Panc1 (cell line): ENCODE measurements at regions not wholly inside any gene's neighbourhood (a gene's known extent, or its start where the extent isn't known, plus 50 kb on each side); places are given as distances from the start of the nearest gene placed in this dataset.

Experiments
- ATAC-seq: fragments of 200-7000 bp; cut with Tn5 transposase; 2 replicates; pipeline ENCODE4 v1.9.1; 2020; ENCODE audit warnings: mild to moderate bottlenecking, moderate library complexity
- BruUV-seq: library from RNA; stranded (reverse); fragments of 400-500 nt; replicated peaks from 2 replicates; lab custom pipeline; 2021; lab: Mats Ljungman, UMichigan
- CTCF ChIA-PET: fragments of 300-600 bp; sonication (Branson Sonifier 250); formaldehyde crosslinking; loops from one replicate; lab custom pipeline; 2022; ENCODE audit warnings: antibody characterized with exemption; lab: Charles Lee
- POLR2A ChIA-PET: fragments of 300-600 bp; sonication (Branson Sonifier 250); formaldehyde crosslinking; loops from one replicate; lab custom pipeline; 2022; ENCODE audit warnings: antibody characterized with exemption; lab: Charles Lee
- DNase-seq: peaks from one replicate; pipeline ENCODE4 v3.0.0-alpha.2; 2010; ENCODE audit warnings: low read depth, low spot score
- H3K27ac ChIP-seq: 2 replicates; pipeline ENCODE4 v1.5.1; 2011; ENCODE audit warnings: mild to moderate bottlenecking, low read length, inconsistent platforms
- H3K27me3 ChIP-seq: fragments of 200-500 bp; sonication (Bioruptor generic); 2 replicates; pipeline ENCODE4 v1.6.0; 2014; ENCODE audit warnings: low read length, inconsistent platforms; ENCODE audit not compliant: control insufficient read depth, insufficient read depth
- H3K36me3 ChIP-seq: fragments of 200-500 bp; sonication (Bioruptor generic); 2 replicates; pipeline ENCODE4 v1.5.1; 2014; ENCODE audit warnings: inconsistent platforms, mild to moderate bottlenecking, low read length, moderate library complexity; ENCODE audit not compliant: control insufficient read depth, insufficient read depth
- H3K4me1 ChIP-seq: 2 replicates; pipeline ENCODE4 v1.5.1; 2011; ENCODE audit warnings: inconsistent platforms, mild to moderate bottlenecking, low read length, moderate library complexity; ENCODE audit not compliant: control insufficient read depth, insufficient read depth
- H3K4me3 ChIP-seq, 2 experiments: 2 replicates each; pipeline ENCODE4 v1.5.1; 2011 to 2012; ENCODE audit warnings: low read depth in 2 of 2, low read length in 2 of 2, mild to moderate bottlenecking in 2 of 2, inconsistent platforms in 1 of 2, moderate library complexity in 1 of 2
- H3K9me3 ChIP-seq: fragments of 200-500 bp; sonication (Bioruptor generic); 2 replicates; pipeline ENCODE4 v1.5.1; 2014; ENCODE audit warnings: low read depth, mild to moderate bottlenecking, inconsistent platforms, low read length, moderate library complexity; ENCODE audit not compliant: control insufficient read depth, insufficient read depth
- POLR2AphosphoS5 ChIP-seq: IDR thresholded peaks from 2 replicates; pipeline ENCODE4 v1.6.1; 2012; ENCODE audit warnings: mild to moderate bottlenecking, low read depth, low read length, moderate library complexity
- SIN3A ChIP-seq: IDR thresholded peaks from 2 replicates; pipeline ENCODE4 v1.6.1; 2012; ENCODE audit warnings: low read depth, mild to moderate bottlenecking, low read length, moderate library complexity, borderline replicate concordance; ENCODE audit not compliant: insufficient read depth
- TCF7L2 ChIP-seq: IDR thresholded peaks from 2 replicates; pipeline ENCODE4 v1.6.1; 2011; ENCODE audit warnings: mild to moderate bottlenecking, low read depth, low read length, inconsistent platforms
- in situ Hi-C: cut with HindIII; loops from 2 replicates; pipeline ENCODE4 v1.10.0; 2016; ENCODE audit warnings: low sequenced_read_pairs, low pct_unique_long_range_greater_than_20kb
- intact Hi-C: fragments of 100-400 bp; cut with micrococcal nuclease; formaldehyde crosslinking; loops from one replicate; pipeline ENCODE4 v1.10.0; 2022; ENCODE audit not compliant: unreplicated experiment
- TF ChIP-seq, protein P1 (sequence below): fragments of 450-650 bp; IDR thresholded peaks from 2 replicates; pipeline ENCODE4 v1.5.1; 2017; ENCODE audit warnings: mild to moderate bottlenecking
- TF ChIP-seq, protein P2 (sequence below), 2 experiments: IDR thresholded peaks; 2 replicates each; pipeline ENCODE4 v1.6.1; 2011 to 2012; ENCODE audit warnings: low read depth in 2 of 2, control low read depth in 1 of 2, low read length in 1 of 2, mild to moderate bottlenecking in 1 of 2, moderate library complexity in 1 of 2; ENCODE audit not compliant: insufficient read depth in 1 of 2

DNA sequence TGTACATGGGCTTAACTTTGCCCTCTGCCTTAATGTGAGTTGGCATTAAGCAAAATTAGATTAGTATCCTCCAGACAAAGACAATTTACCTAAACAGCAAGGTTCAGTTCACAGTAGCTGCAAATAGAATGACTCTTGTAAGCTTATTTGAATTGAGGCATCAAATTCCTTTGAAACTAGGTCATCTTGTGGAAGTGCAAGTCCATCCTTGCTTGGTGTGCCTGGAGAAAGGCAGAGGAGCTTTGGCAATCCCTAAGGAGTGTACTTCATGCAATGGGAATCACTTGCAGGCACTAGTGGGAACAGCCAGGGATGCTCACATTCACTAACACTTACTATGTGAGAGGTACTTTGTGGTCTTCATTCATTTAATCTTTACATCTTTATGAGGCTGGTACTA, 118.3 kb downstream of the DRD1 start:
- ATAC-seq (no peak), DNase-seq (peak; percentile 24)
- POLR2A ChIA-PET, result no interaction called here

GRCh38 chr5:175321927-175322532, 122.0 kb downstream of the DRD1 start:
- H3K4me3 ChIP-seq, result no peak overlapping the region
- ATAC-seq (no peak), DNase-seq (no peak)
- H3K4me1 ChIP-seq, result no peaks in the 10 kb centered on the region
- intact Hi-C loops, result no loop called here
- H3K9me3 ChIP-seq, result no peaks in the 10 kb centered on the region
- no peak overlapping the region for H3K27ac ChIP-seq
- ChIA-PET POLR2A (no interaction called here), CTCF (no interaction called here)
- H3K27me3 ChIP-seq, result no peaks in the 10 kb centered on the region
- no TSS peak for BruUV-seq
- no peaks in the 10 kb centered on the region for H3K36me3 ChIP-seq
- TF ChIP-seq POLR2AphosphoS5 (no peak), TCF7L2 (no peak), SIN3A (no peak)
- TF ChIP-seq, protein P1, sequence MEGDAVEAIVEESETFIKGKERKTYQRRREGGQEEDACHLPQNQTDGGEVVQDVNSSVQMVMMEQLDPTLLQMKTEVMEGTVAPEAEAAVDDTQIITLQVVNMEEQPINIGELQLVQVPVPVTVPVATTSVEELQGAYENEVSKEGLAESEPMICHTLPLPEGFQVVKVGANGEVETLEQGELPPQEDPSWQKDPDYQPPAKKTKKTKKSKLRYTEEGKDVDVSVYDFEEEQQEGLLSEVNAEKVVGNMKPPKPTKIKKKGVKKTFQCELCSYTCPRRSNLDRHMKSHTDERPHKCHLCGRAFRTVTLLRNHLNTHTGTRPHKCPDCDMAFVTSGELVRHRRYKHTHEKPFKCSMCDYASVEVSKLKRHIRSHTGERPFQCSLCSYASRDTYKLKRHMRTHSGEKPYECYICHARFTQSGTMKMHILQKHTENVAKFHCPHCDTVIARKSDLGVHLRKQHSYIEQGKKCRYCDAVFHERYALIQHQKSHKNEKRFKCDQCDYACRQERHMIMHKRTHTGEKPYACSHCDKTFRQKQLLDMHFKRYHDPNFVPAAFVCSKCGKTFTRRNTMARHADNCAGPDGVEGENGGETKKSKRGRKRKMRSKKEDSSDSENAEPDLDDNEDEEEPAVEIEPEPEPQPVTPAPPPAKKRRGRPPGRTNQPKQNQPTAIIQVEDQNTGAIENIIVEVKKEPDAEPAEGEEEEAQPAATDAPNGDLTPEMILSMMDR, result no peak
- TF ChIP-seq, protein P2, sequence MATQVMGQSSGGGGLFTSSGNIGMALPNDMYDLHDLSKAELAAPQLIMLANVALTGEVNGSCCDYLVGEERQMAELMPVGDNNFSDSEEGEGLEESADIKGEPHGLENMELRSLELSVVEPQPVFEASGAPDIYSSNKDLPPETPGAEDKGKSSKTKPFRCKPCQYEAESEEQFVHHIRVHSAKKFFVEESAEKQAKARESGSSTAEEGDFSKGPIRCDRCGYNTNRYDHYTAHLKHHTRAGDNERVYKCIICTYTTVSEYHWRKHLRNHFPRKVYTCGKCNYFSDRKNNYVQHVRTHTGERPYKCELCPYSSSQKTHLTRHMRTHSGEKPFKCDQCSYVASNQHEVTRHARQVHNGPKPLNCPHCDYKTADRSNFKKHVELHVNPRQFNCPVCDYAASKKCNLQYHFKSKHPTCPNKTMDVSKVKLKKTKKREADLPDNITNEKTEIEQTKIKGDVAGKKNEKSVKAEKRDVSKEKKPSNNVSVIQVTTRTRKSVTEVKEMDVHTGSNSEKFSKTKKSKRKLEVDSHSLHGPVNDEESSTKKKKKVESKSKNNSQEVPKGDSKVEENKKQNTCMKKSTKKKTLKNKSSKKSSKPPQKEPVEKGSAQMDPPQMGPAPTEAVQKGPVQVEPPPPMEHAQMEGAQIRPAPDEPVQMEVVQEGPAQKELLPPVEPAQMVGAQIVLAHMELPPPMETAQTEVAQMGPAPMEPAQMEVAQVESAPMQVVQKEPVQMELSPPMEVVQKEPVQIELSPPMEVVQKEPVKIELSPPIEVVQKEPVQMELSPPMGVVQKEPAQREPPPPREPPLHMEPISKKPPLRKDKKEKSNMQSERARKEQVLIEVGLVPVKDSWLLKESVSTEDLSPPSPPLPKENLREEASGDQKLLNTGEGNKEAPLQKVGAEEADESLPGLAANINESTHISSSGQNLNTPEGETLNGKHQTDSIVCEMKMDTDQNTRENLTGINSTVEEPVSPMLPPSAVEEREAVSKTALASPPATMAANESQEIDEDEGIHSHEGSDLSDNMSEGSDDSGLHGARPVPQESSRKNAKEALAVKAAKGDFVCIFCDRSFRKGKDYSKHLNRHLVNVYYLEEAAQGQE (IDR thresholded peaks at IDR 0.05; ENCODE audit: insufficient read depth in 1 of 2, low read depth in 2 of 2, low read length in 1 of 2), result peak; percentile 94 to 95
- in situ Hi-C loops, result no loop called here

More for the DNA sequence above, 118.3 kb downstream of the DRD1 start:
- Histone ChIP-seq H3K27ac (no peak overlapping the region), H3K27me3 (no peaks in the 10 kb centered on the region), H3K36me3 (no peaks in the 10 kb centered on the region), H3K4me3 (no peak overlapping the region), H3K4me1 (no peaks in the 10 kb centered on the region), H3K9me3 (no peaks in the 10 kb centered on the region)
- TF ChIP-seq, protein P1, result no peak
- TF ChIP-seq TCF7L2, result no peak
- TF ChIP-seq POLR2AphosphoS5, result no peak
- TF ChIP-seq, protein P2 (IDR thresholded peaks at IDR 0.05; ENCODE audit: insufficient read depth in 1 of 2, low read depth in 2 of 2, low read length in 1 of 2), result no peak
- no peak for TF ChIP-seq SIN3A
- intact Hi-C loops (no loop called here), in situ Hi-C loops (no loop called here)
- no TSS peak for BruUV-seq
- CTCF ChIA-PET, result interaction anchor here (0.5 kb wide), 1 partner anchor 55 kb away, joined by 6 read pairs; no protein-coding TSS in a partner anchor
